Parathyroid adenoma (tissue), 2 donors: ENCODE measurements at regions not wholly inside any gene's neighbourhood (a gene's known extent, or its start where the extent isn't known, plus 50 kb on each side); places are given as distances from the start of the nearest gene placed in this dataset.

Experiments
- H2AFZ ChIP-seq: fragments of 300-600 bp; sonication (generic); one replicate; pipeline ENCODE4 v1.7.0; 2017; ENCODE audit warnings: antibody characterized with exemption, mild to moderate bottlenecking
- H3K27ac ChIP-seq: fragments of 300-600 bp; sonication (generic); one replicate; pipeline ENCODE4 v1.7.0; 2017
- H3K27me3 ChIP-seq: fragments of 300-600 bp; sonication (generic); one replicate; pipeline ENCODE4 v1.7.0; 2017; ENCODE audit warnings: low read length; ENCODE audit not compliant: control insufficient read depth, insufficient read depth
- H3K36me3 ChIP-seq: fragments of 300-600 bp; sonication (generic); one replicate; pipeline ENCODE4 v1.7.0; 2017; ENCODE audit warnings: low read length; ENCODE audit not compliant: control insufficient read depth, insufficient read depth
- H3K4me1 ChIP-seq: fragments of 300-600 bp; sonication (generic); one replicate; pipeline ENCODE4 v1.7.0; 2017; ENCODE audit warnings: control low read depth
- H3K4me2 ChIP-seq: fragments of 300-600 bp; sonication (generic); one replicate; pipeline ENCODE4 v1.7.0; 2017; ENCODE audit warnings: low read length
- H3K4me3 ChIP-seq: fragments of 300-600 bp; sonication (generic); one replicate; pipeline ENCODE4 v1.7.0; 2017; ENCODE audit warnings: low read depth, low read length
- H3K79me2 ChIP-seq: fragments of 300-600 bp; sonication (generic); one replicate; pipeline ENCODE4 v1.7.0; 2017; ENCODE audit warnings: control low read depth
- H3K9ac ChIP-seq: fragments of 300-600 bp; sonication (generic); one replicate; pipeline ENCODE4 v1.7.0; 2017; ENCODE audit warnings: mild to moderate bottlenecking
- H3K9me3 ChIP-seq: fragments of 300-600 bp; sonication (generic); one replicate; pipeline ENCODE4 v1.7.0; 2017; ENCODE audit warnings: low read length; ENCODE audit not compliant: control insufficient read depth
- TF ChIP-seq, protein P1 (sequence below): fragments of 300-600 bp; sonication (generic); IDR thresholded peaks from one replicate; pipeline ENCODE4 v1.7.0; 2017; ENCODE audit warnings: antibody characterized with exemption, mild to moderate bottlenecking
- donor health status: primary hyperparathyroidism.

DNA sequence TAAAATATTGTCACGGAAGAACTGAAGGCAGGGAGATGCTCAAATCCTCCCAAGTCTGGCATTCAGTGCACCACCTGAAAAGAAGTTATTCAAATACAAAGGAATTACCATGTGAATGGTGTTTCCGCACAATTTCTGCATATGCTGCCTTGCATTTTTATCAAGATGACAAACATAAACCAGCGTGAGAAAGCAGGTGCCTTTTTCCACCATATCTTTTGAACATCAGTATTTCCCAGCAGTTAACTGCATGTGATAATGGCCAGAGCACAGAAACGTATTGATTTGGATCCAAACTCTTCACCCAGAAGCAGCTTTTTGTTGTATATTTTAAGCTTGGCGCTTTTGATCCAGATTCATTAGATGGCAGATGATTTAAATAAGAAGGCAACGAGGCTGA lies 808.0 kb downstream of the TLE1 start:
- H3K36me3 ChIP-seq: no peaks in the 10 kb centered on the region

DNA sequence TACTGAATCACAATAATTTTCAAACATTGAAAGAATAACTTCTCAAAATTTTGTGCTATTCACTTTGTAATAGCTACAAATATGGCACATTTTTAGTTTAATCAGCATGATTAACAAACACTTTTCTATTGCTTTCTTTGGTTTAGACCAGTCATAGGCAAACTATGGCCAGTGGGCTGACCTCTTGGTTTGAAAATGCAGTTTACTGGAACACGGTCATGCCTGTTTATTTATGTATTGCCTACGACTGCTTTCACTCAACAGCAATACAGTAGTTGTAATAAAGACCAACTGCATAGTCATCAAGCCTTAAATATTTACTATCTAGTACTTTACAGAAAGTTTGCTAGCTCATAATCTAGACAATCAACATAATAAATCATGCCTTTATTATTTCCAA lies 810.8 kb downstream of the TLE1 start:
- Histone ChIP-seq H2AFZ (no peak overlapping the region), H3K4me3 (no peak overlapping the region), H3K4me1 (no peaks in the 10 kb centered on the region), H3K27me3 (no peaks in the 10 kb centered on the region), H3K36me3 (no peaks in the 10 kb centered on the region), H3K79me2 (no peaks in the 10 kb centered on the region), H3K27ac (no peak overlapping the region), H3K4me2 (no peak overlapping the region), H3K9ac (no peak overlapping the region), H3K9me3 (no peaks in the 10 kb centered on the region)
- TF ChIP-seq, protein P1, sequence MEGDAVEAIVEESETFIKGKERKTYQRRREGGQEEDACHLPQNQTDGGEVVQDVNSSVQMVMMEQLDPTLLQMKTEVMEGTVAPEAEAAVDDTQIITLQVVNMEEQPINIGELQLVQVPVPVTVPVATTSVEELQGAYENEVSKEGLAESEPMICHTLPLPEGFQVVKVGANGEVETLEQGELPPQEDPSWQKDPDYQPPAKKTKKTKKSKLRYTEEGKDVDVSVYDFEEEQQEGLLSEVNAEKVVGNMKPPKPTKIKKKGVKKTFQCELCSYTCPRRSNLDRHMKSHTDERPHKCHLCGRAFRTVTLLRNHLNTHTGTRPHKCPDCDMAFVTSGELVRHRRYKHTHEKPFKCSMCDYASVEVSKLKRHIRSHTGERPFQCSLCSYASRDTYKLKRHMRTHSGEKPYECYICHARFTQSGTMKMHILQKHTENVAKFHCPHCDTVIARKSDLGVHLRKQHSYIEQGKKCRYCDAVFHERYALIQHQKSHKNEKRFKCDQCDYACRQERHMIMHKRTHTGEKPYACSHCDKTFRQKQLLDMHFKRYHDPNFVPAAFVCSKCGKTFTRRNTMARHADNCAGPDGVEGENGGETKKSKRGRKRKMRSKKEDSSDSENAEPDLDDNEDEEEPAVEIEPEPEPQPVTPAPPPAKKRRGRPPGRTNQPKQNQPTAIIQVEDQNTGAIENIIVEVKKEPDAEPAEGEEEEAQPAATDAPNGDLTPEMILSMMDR: no peak

More for the DNA sequence above, 808.0 kb downstream of the TLE1 start:
- H3K4me2 ChIP-seq: no peak overlapping the region
- H3K79me2 ChIP-seq: no peaks in the 10 kb centered on the region
- H2AFZ ChIP-seq: no peak overlapping the region
- no peak overlapping the region for H3K9ac ChIP-seq
- H3K27me3 ChIP-seq: no peaks in the 10 kb centered on the region
- H3K4me3 ChIP-seq: no peak overlapping the region
- no peak overlapping the region for H3K27ac ChIP-seq
- no peaks in the 10 kb centered on the region for H3K9me3 ChIP-seq
- TF ChIP-seq, protein P1: no peak
- no peaks in the 10 kb centered on the region for H3K4me1 ChIP-seq

DNA sequence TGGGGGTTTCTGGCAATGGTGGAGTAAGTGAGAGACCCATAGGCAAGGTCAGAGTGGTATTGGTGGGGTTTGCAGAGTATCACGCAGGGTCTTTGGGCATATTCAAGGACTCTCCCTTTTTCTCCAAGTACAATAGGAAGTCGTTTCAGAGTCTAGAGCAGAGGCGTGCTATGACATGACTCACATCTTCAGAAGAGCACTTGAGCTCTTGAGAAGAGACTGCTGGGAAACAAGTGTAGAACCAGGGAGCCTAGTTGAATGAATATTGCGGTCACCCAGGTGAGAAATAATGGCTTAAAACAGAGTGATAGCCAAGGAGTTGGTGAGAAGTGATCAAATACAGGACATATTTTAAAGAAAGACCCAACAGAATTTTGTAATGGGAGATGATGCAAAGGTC lies 813.4 kb downstream of the TLE1 start:
- no peaks in the 10 kb centered on the region for H3K9me3 ChIP-seq
- H3K27ac ChIP-seq: no peak overlapping the region
- no peaks in the 10 kb centered on the region for H3K79me2 ChIP-seq
- no peaks in the 10 kb centered on the region for H3K36me3 ChIP-seq
- H2AFZ ChIP-seq: no peak overlapping the region
- no peak overlapping the region for H3K9ac ChIP-seq
- no peak overlapping the region for H3K4me3 ChIP-seq
- TF ChIP-seq, protein P1: no peak
- no peaks in the 10 kb centered on the region for H3K4me1 ChIP-seq
- no peaks in the 10 kb centered on the region for H3K27me3 ChIP-seq
- H3K4me2 ChIP-seq: no peak overlapping the region

DNA sequence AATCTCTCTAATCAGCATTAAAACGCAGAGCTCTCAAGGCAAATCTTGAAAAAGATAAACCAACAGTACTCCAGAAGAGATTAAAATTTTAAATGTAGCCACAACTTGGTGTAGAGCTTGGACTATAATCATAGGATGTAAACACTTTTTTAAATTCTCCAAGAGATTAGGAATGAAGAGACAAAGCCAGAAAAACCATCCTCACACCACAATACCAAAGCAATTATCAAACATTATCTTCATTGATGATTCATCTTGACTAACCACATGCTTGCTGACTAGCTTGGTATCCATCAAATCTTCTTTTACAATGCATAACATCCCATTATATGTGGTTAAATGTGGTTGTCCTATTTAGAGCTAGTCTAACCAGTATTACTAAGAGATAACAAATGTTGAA lies 815.1 kb downstream of the TLE1 start:
- H3K9ac ChIP-seq: no peak overlapping the region
- TF ChIP-seq, protein P1: no peak

DNA sequence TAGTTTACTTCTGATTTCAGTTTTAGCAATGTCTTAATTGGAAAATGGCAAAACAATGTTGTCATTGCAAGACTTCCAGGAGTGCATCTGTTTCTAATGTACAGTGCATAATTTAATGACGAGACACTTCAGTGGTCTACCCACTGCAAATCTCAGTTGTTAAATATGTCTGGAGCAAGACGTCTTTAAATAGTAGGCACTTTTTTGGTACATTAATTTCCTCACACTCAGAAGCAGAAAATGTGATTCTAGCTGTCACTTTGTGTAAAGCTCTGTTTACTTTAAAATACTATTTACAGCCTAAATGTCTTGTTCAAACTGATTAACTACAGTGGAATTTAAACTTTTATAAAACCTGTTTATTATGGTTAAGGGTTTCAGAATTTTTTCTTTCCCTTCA lies 815.5 kb downstream of the TLE1 start:
- TF ChIP-seq, protein P1: no peak
- H3K27ac ChIP-seq: no peak overlapping the region
- H3K36me3 ChIP-seq: no peaks in the 10 kb centered on the region
- no peaks in the 10 kb centered on the region for H3K27me3 ChIP-seq
- H3K9me3 ChIP-seq: no peaks in the 10 kb centered on the region
- no peak overlapping the region for H2AFZ ChIP-seq
- H3K9ac ChIP-seq: no peak overlapping the region
- no peaks in the 10 kb centered on the region for H3K79me2 ChIP-seq
- H3K4me1 ChIP-seq: no peaks in the 10 kb centered on the region
- no peak overlapping the region for H3K4me3 ChIP-seq
- no peak overlapping the region for H3K4me2 ChIP-seq

More for the DNA sequence above, 815.1 kb downstream of the TLE1 start:
- no peaks in the 10 kb centered on the region for H3K27me3 ChIP-seq
- no peak overlapping the region for H3K27ac ChIP-seq
- H3K4me3 ChIP-seq: no peak overlapping the region
- H3K36me3 ChIP-seq: no peaks in the 10 kb centered on the region
- no peaks in the 10 kb centered on the region for H3K4me1 ChIP-seq
- no peaks in the 10 kb centered on the region for H3K79me2 ChIP-seq
- H3K9me3 ChIP-seq: no peaks in the 10 kb centered on the region
- H2AFZ ChIP-seq: no peak overlapping the region
- no peak overlapping the region for H3K4me2 ChIP-seq
